ENCODE measurements at regions not wholly inside any gene's neighbourhood (a gene's known extent, or its start where the extent isn't known, plus 50 kb on each side); places are given as distances from the start of the nearest gene placed in this dataset.

DNA sequence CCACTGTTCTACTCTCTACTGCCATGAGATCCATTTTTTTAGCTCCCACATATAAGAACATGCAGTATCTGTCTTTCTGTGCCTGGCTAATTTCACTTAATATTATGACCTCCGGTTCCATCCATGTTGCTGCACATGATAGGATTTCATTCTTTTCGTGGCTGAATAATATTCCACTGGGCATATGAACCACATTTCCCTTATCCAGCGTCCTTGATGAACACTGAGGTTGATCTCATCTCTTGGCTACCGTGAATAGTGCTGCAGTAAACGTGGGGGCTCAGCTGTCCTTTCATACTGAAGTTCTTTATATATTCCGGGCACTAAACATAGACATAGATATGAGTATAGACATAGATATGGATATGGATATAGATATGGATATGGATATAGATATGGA is 109.3 kb upstream of the TNRC6C start:
- TF ChIP-seq POLR2A (IDR thresholded peaks at IDR 0.05; ENCODE audit: control extremely low read depth in 1 of 2, low read depth in 2 of 2, low read length in 2 of 2) (no peak), TBP (IDR thresholded peaks at IDR 0.05; ENCODE audit: low read depth, low read length) (no peak), EZH2 (IDR thresholded peaks at IDR 0.05; ENCODE audit: low read depth, low read length, severe bottlenecking) (no peak), BRCA1 (IDR thresholded peaks at IDR 0.05; ENCODE audit: low read depth, low read length) (no peak), POLR2AphosphoS5 (IDR thresholded peaks at IDR 0.05; ENCODE audit: low read depth, low read length) (no peak), CHD1 (IDR thresholded peaks at IDR 0.05; ENCODE audit: low read depth, low read length) (no peak), SRF (IDR thresholded peaks at IDR 0.05; ENCODE audit: low read depth, low read length) (no peak), JUN (IDR thresholded peaks at IDR 0.05; ENCODE audit: low read depth, low read length) (no peak), SIN3A (conservative IDR thresholded peaks at IDR 0.05 in 1 of 2, IDR thresholded peaks at IDR 0.05 in 1 of 2; ENCODE audit: low read depth in 1 of 2, low read length in 2 of 2) (no peak)
- TF ChIP-seq, protein P1, sequence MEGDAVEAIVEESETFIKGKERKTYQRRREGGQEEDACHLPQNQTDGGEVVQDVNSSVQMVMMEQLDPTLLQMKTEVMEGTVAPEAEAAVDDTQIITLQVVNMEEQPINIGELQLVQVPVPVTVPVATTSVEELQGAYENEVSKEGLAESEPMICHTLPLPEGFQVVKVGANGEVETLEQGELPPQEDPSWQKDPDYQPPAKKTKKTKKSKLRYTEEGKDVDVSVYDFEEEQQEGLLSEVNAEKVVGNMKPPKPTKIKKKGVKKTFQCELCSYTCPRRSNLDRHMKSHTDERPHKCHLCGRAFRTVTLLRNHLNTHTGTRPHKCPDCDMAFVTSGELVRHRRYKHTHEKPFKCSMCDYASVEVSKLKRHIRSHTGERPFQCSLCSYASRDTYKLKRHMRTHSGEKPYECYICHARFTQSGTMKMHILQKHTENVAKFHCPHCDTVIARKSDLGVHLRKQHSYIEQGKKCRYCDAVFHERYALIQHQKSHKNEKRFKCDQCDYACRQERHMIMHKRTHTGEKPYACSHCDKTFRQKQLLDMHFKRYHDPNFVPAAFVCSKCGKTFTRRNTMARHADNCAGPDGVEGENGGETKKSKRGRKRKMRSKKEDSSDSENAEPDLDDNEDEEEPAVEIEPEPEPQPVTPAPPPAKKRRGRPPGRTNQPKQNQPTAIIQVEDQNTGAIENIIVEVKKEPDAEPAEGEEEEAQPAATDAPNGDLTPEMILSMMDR (IDR thresholded peaks at IDR 0.05; ENCODE audit: control extremely low read depth in 1 of 3, insufficient read depth in 1 of 3, low read depth in 1 of 3, low read length in 3 of 3), result no peak
- TF ChIP-seq, protein P2, sequence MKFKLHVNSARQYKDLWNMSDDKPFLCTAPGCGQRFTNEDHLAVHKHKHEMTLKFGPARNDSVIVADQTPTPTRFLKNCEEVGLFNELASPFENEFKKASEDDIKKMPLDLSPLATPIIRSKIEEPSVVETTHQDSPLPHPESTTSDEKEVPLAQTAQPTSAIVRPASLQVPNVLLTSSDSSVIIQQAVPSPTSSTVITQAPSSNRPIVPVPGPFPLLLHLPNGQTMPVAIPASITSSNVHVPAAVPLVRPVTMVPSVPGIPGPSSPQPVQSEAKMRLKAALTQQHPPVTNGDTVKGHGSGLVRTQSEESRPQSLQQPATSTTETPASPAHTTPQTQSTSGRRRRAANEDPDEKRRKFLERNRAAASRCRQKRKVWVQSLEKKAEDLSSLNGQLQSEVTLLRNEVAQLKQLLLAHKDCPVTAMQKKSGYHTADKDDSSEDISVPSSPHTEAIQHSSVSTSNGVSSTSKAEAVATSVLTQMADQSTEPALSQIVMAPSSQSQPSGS (IDR thresholded peaks at IDR 0.05; ENCODE audit: low read length), result no peak
